ENCODE measurements at regions not wholly inside any gene's neighbourhood (a gene's known extent, or its start where the extent isn't known, plus 50 kb on each side); places are given as distances from the start of the nearest gene placed in this dataset.

DNA sequence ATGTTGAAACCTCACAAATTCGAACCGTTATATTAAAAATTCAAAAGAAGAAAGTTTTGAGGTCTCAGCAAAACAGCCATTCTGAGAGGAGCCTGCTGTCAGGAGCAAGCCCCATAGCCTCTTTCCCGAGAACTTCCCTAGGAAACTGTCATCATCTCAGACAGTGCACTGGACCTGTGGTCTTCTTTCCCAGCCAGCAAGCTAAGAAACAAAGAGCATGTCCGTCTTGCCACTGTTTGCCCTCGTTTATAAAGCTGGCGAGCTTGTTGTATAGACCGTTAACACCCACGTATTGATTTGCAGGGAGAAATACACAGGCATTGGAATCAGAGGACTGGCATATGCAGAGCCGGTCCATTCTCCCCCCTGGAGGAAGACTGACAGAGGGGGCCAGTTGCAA lies 407.0 kb downstream of the NPHP4 start:
- no peak overlapping the region for H3K27ac ChIP-seq (ENCODE audit: low read depth)
- no peaks in the 10 kb centered on the region for H3K4me1 ChIP-seq (ENCODE audit: insufficient read depth)
- WGBS = 82% methylated on average over 9 of the region's 9 CpGs
- no peak overlapping the region for H3K4me3 ChIP-seq (ENCODE audit: low read depth, low read length)
- no peak for DNase-seq (ENCODE audit: extremely low spot score)
- H3K36me3 ChIP-seq (ENCODE audit: insufficient read depth) = no peaks in the 10 kb centered on the region

DNA sequence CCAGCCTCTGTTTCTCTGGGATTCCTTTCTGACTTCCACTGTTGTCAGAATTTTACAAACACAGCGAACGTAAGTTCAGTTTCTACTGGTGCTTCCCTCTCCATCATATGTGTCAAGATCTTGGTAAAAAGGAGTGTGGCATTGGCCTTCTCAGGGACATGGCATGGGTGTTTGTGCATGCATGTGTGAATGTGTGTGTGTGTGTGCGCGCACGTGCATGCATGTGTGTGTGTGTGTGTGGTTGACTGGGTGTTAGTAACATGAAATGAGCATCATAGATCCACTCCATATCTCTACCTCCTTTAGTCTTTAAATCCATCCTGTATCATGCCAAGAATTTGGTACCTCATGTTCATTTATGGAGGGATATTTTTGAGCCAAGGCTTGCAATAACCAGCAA lies 411.3 kb downstream of the NPHP4 start:
- no peak overlapping the region for H3K27ac ChIP-seq (ENCODE audit: low read depth)
- H3K4me1 ChIP-seq (ENCODE audit: insufficient read depth) = no peaks in the 10 kb centered on the region
- no peak overlapping the region for H3K4me3 ChIP-seq (ENCODE audit: low read depth, low read length)
- no peaks in the 10 kb centered on the region for H3K36me3 ChIP-seq (ENCODE audit: insufficient read depth)
- WGBS = 81% methylated on average over 5 of the region's 5 CpGs
- DNase-seq (ENCODE audit: extremely low spot score) = no peak

DNA sequence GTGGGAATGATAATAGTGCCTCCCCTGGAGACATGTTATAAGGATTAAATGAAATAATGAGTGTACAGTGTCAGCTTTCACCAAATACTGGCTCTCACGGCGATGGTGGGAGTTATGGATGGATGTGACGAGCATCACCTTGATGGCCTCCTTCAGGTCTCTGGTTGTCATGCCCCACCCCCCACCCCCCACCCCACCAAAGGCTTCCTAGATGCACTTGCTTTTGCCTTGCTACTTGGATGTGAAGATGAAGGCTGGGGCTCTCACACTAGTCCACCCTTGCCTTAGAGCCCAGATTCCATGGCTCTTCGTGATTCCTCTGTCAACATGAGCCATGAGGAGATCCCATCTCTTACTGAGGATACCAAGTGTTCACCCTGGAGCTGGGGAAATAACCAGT lies 412.3 kb downstream of the NPHP4 start:
- WGBS = 86% methylated on average over 4 of the region's 4 CpGs
- Histone ChIP-seq H3K4me1 (ENCODE audit: insufficient read depth) (no peaks in the 10 kb centered on the region), H3K4me3 (ENCODE audit: low read depth, low read length) (no peak overlapping the region), H3K27ac (ENCODE audit: low read depth) (no peak overlapping the region), H3K36me3 (ENCODE audit: insufficient read depth) (no peaks in the 10 kb centered on the region)
- DNase-seq (ENCODE audit: extremely low spot score) = no peak

DNA sequence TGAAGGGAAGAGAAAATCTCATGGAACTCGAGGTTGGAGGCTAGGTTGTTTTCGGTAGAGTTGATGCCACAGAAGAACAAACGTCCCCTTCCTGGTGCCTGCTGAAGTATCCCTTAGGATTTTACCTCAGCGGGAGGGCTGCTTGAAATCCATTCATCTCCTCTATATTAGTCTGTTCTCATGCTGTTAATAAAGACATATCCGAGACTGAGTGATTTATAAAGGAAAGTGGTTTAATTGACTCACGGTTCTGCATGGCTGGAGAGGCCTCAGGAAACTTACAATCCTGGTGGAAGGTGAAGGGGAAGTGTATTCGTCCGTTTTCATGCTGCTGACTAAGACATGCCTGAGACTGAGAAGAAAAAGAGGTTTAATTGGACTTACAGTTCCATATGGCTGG lies 413.5 kb downstream of the NPHP4 start:
- no peaks in the 10 kb centered on the region for H3K36me3 ChIP-seq (ENCODE audit: insufficient read depth)
- no peak for DNase-seq (ENCODE audit: extremely low spot score)
- H3K27ac ChIP-seq (ENCODE audit: low read depth) = no peak overlapping the region
- H3K4me3 ChIP-seq (ENCODE audit: low read depth, low read length) = no peak overlapping the region
- WGBS = 72% methylated on average over 8 of the region's 8 CpGs
- H3K4me1 ChIP-seq (ENCODE audit: insufficient read depth) = no peaks in the 10 kb centered on the region

DNA sequence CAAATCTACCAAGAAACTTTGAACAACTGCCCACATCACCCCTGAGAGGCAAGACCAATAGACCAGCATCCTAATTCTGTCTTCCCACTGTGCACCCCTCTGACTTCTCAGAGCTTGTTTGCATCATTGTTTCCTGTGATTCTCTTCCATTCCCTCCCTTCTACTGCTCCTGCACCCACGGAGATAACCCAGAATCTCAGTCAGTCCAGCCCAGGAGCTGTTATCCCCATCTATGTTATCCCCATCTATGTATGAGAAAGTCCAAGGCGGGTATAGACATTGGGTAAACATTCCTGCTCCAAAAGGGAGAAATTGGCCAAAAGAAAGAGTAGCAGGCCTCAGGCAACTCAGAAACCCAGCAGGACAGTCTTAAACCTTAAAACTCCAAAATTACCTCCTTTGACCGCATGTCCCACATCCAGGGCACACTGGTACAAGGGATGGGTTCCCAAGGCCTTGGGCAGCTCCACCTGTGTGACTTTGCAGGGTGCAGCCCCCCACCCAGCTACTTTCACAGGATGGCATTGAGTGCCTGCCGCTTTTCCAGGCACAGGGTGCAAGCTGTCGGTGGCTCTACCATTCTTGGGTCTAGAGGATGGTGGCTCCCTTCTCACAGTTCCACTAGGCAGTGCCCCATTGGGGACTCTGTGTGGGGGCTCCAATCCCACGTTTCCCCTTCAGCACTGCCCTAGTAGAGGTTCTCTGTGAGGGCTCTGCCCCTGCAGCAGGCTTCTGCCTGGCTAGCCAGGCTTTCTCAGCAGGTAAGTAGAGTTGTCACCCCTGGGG lies 414.8 kb downstream of the NPHP4 start:
- no peak overlapping the region for H3K27ac ChIP-seq (ENCODE audit: low read depth)
- 61% methylated on average over 6 of the region's 6 CpGs for WGBS
- H3K4me3 ChIP-seq (ENCODE audit: low read depth, low read length) = no peak overlapping the region
- H3K4me1 ChIP-seq (ENCODE audit: insufficient read depth) = no peaks in the 10 kb centered on the region
- no peaks in the 10 kb centered on the region for H3K36me3 ChIP-seq (ENCODE audit: insufficient read depth)
- DNase-seq (ENCODE audit: extremely low spot score) = no peak

DNA sequence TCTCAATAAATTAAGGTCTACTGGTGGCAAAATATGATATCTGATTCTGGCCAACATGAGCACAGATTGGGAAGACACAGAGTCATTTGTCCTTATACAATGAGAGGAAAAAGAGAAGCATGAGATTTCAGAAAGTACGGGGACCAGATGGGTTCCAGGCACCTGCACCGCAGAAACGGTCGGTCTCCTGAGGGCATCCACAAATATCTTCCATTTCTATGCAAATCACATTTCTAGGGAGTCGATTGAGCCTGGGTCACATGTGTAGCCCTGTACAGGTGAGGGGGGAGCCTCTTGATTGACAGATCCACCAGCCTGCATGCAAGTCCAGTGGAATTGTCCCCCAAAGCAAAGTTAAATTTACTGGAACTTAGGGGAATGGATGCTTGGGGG lies 415.6 kb downstream of the NPHP4 start:
- no peak overlapping the region for H3K4me3 ChIP-seq (ENCODE audit: low read depth, low read length)
- no peak overlapping the region for H3K27ac ChIP-seq (ENCODE audit: low read depth)
- H3K4me1 ChIP-seq (ENCODE audit: insufficient read depth) = no peaks in the 10 kb centered on the region
- no peaks in the 10 kb centered on the region for H3K36me3 ChIP-seq (ENCODE audit: insufficient read depth)
- WGBS = 87% methylated on average over 5 of the region's 5 CpGs
- no peak for DNase-seq (ENCODE audit: extremely low spot score)

DNA sequence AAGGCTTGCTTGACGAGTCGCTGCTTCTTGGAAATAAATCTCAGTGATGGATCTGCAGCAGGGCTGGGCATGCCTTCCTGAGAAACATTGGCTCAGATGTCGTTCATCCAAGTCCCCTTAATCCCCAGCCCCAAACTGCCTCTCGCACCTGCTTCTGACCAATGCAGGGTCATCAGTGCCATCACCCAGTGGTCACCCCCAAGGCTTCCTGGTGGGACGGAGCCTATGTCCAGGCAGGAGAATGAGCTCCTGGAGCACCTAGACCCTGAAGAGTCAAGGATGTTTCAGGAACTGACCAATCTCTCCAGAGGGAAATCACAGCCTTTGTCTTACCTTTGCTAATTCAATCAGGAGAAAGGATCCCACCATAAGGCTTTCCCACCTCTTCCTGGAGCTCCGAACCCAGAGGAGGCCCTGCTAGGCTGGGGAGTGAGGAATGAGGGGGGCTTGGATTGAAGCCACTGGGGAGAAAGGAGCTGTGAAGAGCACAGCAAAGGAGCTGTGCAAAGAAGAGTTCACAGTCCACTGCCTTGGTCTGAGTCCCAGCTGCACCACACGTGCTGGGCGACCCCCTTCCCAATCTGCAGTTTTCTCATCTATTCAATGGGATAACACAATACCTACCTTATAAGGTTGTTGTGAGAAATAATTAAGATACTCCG lies 416.1 kb downstream of the NPHP4 start:
- no peak for DNase-seq (ENCODE audit: extremely low spot score)

DNA sequence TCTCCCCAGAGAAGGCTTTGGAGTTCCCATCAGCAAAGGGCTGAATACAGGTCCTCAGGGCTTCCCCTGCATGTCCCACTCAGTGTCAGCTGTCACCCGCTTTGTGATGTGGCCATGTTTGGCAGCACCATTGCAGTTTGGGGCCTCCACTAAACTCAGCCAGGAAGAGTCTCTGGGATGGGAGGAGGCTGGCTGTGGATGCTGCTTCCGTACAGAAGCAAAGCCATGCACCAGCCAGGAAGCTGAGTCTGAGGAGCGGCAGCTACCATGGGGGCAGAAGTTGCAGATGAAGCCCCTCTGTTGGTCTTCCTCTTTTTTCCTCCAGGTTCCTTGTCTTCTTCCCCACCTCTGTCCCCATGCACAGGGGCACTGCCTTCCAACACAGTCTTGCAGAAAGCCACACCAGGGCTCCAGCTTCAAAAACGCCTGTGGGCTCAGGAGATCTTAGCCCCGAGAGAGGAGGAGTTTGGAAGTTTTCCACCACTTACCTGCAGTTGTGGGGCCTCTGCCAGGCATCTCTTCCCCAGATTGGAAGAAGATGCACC lies 416.8 kb downstream of the NPHP4 start:
- no peak for DNase-seq (ENCODE audit: extremely low spot score)
- Histone ChIP-seq H3K27ac (ENCODE audit: low read depth) (no peak overlapping the region), H3K4me3 (ENCODE audit: low read depth, low read length) (no peak overlapping the region), H3K4me1 (ENCODE audit: insufficient read depth) (no peaks in the 10 kb centered on the region), H3K36me3 (ENCODE audit: insufficient read depth) (no peaks in the 10 kb centered on the region)
- WGBS = 77% methylated on average over 5 of the region's 5 CpGs

More for the DNA sequence above, 416.1 kb downstream of the NPHP4 start:
- 58% methylated on average over 9 of the region's 9 CpGs for WGBS
- H3K27ac ChIP-seq (ENCODE audit: low read depth) = no peak overlapping the region
- H3K4me3 ChIP-seq (ENCODE audit: low read depth, low read length) = no peak overlapping the region
- no peaks in the 10 kb centered on the region for H3K36me3 ChIP-seq (ENCODE audit: insufficient read depth)
- no peaks in the 10 kb centered on the region for H3K4me1 ChIP-seq (ENCODE audit: insufficient read depth)

DNA sequence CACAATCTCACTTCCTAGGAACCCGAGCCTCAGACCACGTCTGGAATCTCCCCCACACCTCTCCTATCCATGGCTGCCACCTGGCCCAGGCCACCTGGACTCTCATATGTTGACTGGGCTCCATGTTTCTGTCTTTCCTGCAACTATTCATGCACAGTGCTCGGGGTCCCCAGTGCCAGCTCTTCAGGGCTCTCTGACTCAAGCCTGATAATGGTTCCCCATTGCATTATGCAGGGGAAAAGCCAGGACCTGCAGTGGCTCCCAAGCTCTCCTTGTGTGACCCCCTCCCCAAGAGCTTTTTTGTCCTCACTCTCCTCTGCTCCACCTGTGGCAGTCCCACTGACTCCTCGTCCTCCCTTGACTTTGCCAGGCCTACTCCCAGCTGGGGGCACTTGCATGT lies 417.6 kb downstream of the NPHP4 start:
- 43% methylated on average over 4 of the region's 4 CpGs for WGBS
- no peaks in the 10 kb centered on the region for H3K36me3 ChIP-seq (ENCODE audit: insufficient read depth)
- no peak overlapping the region for H3K27ac ChIP-seq (ENCODE audit: low read depth)
- no peak overlapping the region for H3K4me3 ChIP-seq (ENCODE audit: low read depth, low read length)
- no peak for DNase-seq (ENCODE audit: extremely low spot score)
- H3K4me1 ChIP-seq (ENCODE audit: insufficient read depth) = no peaks in the 10 kb centered on the region

DNA sequence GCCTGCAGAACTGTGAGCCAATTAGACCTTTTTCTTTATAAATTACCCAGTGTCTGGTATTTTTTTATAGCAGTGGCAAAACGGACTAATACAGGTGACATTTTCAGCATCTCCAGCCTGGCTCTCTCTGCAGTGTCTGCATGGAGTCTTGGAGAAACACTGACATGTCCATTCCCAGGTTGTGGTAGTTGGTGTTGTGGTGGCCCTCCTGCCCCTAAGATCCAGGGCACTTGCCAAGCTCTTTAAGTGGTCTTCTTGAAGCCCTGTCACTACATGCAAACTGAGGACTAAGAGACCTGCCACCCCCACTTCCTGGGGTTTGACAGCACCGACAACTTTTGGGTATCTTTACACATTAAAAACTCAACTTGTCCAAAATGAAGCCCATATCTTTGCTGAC lies 419.4 kb downstream of the NPHP4 start:
- 71% methylated on average over 2 of the region's 2 CpGs for WGBS
- H3K4me3 ChIP-seq (ENCODE audit: low read depth, low read length) = no peak overlapping the region
- H3K4me1 ChIP-seq (ENCODE audit: insufficient read depth) = no peaks in the 10 kb centered on the region
- H3K27ac ChIP-seq (ENCODE audit: low read depth) = no peak overlapping the region
- H3K36me3 ChIP-seq (ENCODE audit: insufficient read depth) = no peaks in the 10 kb centered on the region
- DNase-seq (ENCODE audit: extremely low spot score) = no peak

DNA sequence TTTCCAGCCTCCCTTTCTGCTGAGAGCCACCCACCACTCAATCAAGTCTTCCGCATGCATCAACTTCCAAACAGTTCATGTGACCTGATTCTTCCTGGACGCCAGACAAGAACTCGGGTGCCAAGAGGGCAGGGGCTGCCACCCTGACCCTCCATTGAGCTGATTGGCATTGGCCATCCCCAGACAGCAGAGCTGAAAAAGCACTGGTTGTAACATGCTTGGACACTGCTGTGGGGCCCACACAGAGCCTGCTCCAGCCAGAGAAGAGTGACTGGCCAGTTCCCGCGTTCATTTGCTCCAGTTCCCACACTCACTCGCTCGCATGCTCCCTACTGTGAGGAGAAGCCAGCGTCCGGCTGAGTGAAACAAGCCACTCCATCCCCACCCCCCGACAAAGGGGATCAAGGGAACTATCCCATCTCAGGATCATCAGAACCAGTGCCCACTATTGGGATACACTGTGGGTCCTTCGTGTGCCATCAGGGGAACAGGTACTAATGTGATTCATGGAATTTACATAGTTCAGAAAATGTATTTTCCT lies 420.3 kb downstream of the NPHP4 start:
- no peaks in the 10 kb centered on the region for H3K36me3 ChIP-seq (ENCODE audit: insufficient read depth)
- no peaks in the 10 kb centered on the region for H3K4me1 ChIP-seq (ENCODE audit: insufficient read depth)
- H3K4me3 ChIP-seq (ENCODE audit: low read depth, low read length) = no peak overlapping the region
- WGBS = 87% methylated on average over 11 of the region's 11 CpGs
- H3K27ac ChIP-seq (ENCODE audit: low read depth) = no peak overlapping the region
- DNase-seq (ENCODE audit: extremely low spot score) = no peak

DNA sequence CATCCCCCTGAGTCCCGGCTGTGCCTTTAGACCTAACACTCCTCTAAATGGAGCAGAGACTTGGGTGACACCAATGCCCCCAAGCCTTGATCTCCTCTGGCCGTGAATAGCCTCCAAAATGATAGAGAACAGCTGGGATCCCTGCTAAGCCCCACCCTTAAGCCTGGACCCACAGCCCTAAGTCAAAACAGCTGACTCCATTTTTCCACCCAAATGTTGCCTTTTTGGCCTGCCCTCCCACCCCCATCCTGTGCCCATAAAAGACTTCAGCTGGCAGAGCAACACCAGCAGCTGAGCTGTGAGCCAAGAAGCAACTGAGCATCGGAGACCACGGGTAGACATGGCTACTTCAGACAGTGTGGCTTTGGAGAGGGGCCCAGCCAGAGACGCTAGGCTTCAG lies 420.8 kb downstream of the NPHP4 start:
- no peaks in the 10 kb centered on the region for H3K36me3 ChIP-seq (ENCODE audit: insufficient read depth)
- DNase-seq (ENCODE audit: extremely low spot score) = no peak
- H3K4me1 ChIP-seq (ENCODE audit: insufficient read depth) = no peaks in the 10 kb centered on the region
- WGBS = 76% methylated on average over 5 of the region's 5 CpGs
- H3K27ac ChIP-seq (ENCODE audit: low read depth) = no peak overlapping the region
- no peak overlapping the region for H3K4me3 ChIP-seq (ENCODE audit: low read depth, low read length)

DNA sequence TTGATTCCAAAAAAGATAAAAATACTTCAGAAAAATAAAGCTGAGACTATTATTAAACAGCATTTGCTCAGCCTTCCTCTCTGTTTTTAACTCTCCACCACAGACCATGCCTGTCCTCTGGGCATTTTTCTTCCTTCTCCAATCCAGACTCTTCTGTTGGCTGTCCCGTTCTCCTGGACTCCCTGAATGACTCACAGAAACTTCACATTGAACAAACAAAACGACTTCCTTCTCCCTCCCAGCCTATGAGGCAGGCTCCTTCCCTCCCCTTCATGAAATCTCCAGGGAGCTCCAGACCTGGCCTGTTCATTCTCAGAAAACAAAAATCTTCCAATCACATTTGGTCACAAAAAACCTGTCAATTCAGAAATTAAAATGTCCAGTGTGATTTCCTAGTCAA lies 421.3 kb downstream of the NPHP4 start:
- no peak for DNase-seq (ENCODE audit: extremely low spot score)
- Histone ChIP-seq H3K4me3 (ENCODE audit: low read depth, low read length) (no peak overlapping the region), H3K27ac (ENCODE audit: low read depth) (no peak overlapping the region), H3K4me1 (ENCODE audit: insufficient read depth) (no peaks in the 10 kb centered on the region), H3K36me3 (ENCODE audit: insufficient read depth) (no peaks in the 10 kb centered on the region)
- WGBS = 30% methylated on average over 2 of the region's 2 CpGs

DNA sequence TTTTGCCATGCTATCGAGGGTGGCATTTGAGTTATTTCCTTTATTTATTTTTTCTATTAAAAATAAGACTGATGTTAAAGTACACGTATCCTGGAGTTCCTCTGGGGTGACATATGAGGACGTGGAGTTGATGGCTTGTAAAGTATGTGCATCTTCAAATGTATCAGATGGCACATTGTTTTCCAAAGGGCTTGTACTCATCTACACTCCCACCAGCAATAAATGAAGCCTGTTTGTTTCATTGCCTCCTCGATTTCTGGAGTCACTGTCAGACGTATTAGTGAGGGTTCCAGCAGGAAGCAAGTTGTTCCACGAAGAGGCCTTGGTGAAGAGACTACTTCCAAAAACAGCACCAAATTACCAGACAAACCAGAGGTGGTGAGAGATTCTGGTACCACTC lies 423.9 kb downstream of the NPHP4 start:
- H3K4me1 ChIP-seq (ENCODE audit: insufficient read depth) = no peaks in the 10 kb centered on the region
- no peaks in the 10 kb centered on the region for H3K36me3 ChIP-seq (ENCODE audit: insufficient read depth)
- H3K27ac ChIP-seq (ENCODE audit: low read depth) = no peak overlapping the region
- WGBS = 61% methylated on average over 6 of the region's 6 CpGs
- DNase-seq (ENCODE audit: extremely low spot score) = no peak
- no peak overlapping the region for H3K4me3 ChIP-seq (ENCODE audit: low read depth, low read length)

Data from urinary bladder (tissue), 3 donors.